Calu3 (cell line): ENCODE measurements at regions not wholly inside any gene's neighbourhood (a gene's known extent, or its start where the extent isn't known, plus 50 kb on each side); places are given as distances from the start of the nearest gene placed in this dataset.

Source experiments
- BruUV-seq: library from RNA; stranded (reverse); fragments of 400-500 nt; replicated peaks from 2 replicates; lab custom pipeline; 2021; lab: Mats Ljungman, UMichigan
- CTCF ChIA-PET: fragments of 300-600 bp; sonication (Branson Sonifier 250); formaldehyde crosslinking; loops from one replicate; lab custom pipeline; 2022; ENCODE audit warnings: antibody characterized with exemption; lab: Charles Lee
- DNase-seq: peaks from one replicate; pipeline ENCODE4 v3.0.0; 2022
- H3K27ac Mint-ChIP-seq: one replicate; pipeline ENCODE4 v1.8.0; 2022; ENCODE audit warnings: mixed read lengths; ENCODE audit not compliant: unreplicated experiment
- H3K27me3 Mint-ChIP-seq: one replicate; pipeline ENCODE4 v1.8.0; 2022; ENCODE audit warnings: mixed read lengths; ENCODE audit not compliant: unreplicated experiment
- H3K36me3 Mint-ChIP-seq: one replicate; pipeline ENCODE4 v1.8.0; 2022; ENCODE audit warnings: mild to moderate bottlenecking, moderate library complexity, mixed read lengths; ENCODE audit not compliant: insufficient read depth, unreplicated experiment
- H3K4me1 Mint-ChIP-seq: one replicate; pipeline ENCODE4 v1.8.0; 2022; ENCODE audit warnings: mild to moderate bottlenecking, low read depth, mixed read lengths; ENCODE audit not compliant: unreplicated experiment
- H3K4me3 Mint-ChIP-seq: one replicate; pipeline ENCODE4 v1.8.0; 2022; ENCODE audit warnings: mild to moderate bottlenecking, low read depth, moderate library complexity, mixed read lengths; ENCODE audit not compliant: unreplicated experiment
- H3K9me3 Mint-ChIP-seq: one replicate; pipeline ENCODE4 v1.8.0; 2022; ENCODE audit warnings: low read depth, mixed read lengths; ENCODE audit not compliant: unreplicated experiment
- CTCF ChIP-seq: fragments of 200-600 bp; IDR thresholded peaks from one replicate; pipeline ENCODE4 v1.8.0; 2022; ENCODE audit warnings: antibody characterized with exemption; ENCODE audit not compliant: unreplicated experiment
- intact Hi-C: fragments of 100-400 bp; cut with micrococcal nuclease; formaldehyde crosslinking; loops from one replicate; pipeline ENCODE4 v1.10.0; 2022; ENCODE audit not compliant: unreplicated experiment

GRCh38 chr2:147382322-147382948, 462.4 kb upstream of the ACVR2A start:
- CTCF ChIA-PET = no interaction called here
- TF ChIP-seq CTCF = no peak
- intact Hi-C loops = no loop called here
- H3K27me3 Mint-ChIP-seq = no peaks in the 10 kb centered on the region
- no peaks in the 10 kb centered on the region for H3K4me1 Mint-ChIP-seq
- DNase-seq = no peak
- H3K36me3 Mint-ChIP-seq = no peaks in the 10 kb centered on the region
- no peak overlapping the region for H3K27ac Mint-ChIP-seq
- no peaks in the 10 kb centered on the region for H3K9me3 Mint-ChIP-seq
- BruUV-seq = no TSS peak
- H3K4me3 Mint-ChIP-seq = no peak overlapping the region

- no peaks in the 10 kb centered on the region for H3K36me3 Mint-ChIP-seq
- BruUV-seq = no TSS peak
- TF ChIP-seq CTCF = no peak
- no peaks in the 10 kb centered on the region for H3K4me1 Mint-ChIP-seq
- no peaks in the 10 kb centered on the region for H3K9me3 Mint-ChIP-seq
- intact Hi-C loops = no loop called here
- H3K4me3 Mint-ChIP-seq = no peak overlapping the region
- H3K27me3 Mint-ChIP-seq = no peaks in the 10 kb centered on the region
- H3K27ac Mint-ChIP-seq = no peak overlapping the region
- DNase-seq = no peak
- CTCF ChIA-PET = no interaction called here
Measured at GRCh38 chr2:147378403-147378802, 466.4 kb upstream of the ACVR2A start.

- no peaks in the 10 kb centered on the region for H3K36me3 Mint-ChIP-seq
- intact Hi-C loops = no loop called here
- H3K4me3 Mint-ChIP-seq = no peak overlapping the region
- no peak for TF ChIP-seq CTCF
- H3K4me1 Mint-ChIP-seq = no peaks in the 10 kb centered on the region
- BruUV-seq = no TSS peak
- no peaks in the 10 kb centered on the region for H3K27me3 Mint-ChIP-seq
- H3K27ac Mint-ChIP-seq = no peak overlapping the region
- H3K9me3 Mint-ChIP-seq = no peaks in the 10 kb centered on the region
- DNase-seq = no peak
- CTCF ChIA-PET = no interaction called here
Measured at GRCh38 chr2:147375073-147375472, 469.8 kb upstream of the ACVR2A start.

DNA sequence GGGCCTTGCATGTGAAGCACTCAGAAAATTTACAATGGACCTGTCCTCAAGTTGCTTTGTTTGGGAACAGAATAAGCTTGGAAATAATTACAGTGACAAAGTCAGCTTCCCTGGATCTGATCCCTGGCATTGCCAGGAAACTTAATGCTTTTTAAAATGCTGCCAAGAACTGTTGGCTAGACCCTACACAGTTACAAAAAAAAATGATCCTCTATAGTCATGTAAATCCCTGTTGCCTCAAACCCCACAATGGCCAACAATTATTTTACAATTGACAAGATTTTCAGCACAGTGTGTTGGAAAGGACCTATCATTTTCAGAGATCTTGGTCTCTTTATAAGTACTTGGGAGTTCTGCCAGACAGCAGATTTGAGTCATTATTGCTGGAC, 470.4 kb upstream of the ACVR2A start:
- BruUV-seq = no TSS peak
- no peak for TF ChIP-seq CTCF
- CTCF ChIA-PET = no interaction called here
- Mint-ChIP-seq H3K4me3 (no peak overlapping the region), H3K27me3 (no peaks in the 10 kb centered on the region), H3K9me3 (no peaks in the 10 kb centered on the region), H3K27ac (no peak overlapping the region), H3K36me3 (no peaks in the 10 kb centered on the region), H3K4me1 (no peaks in the 10 kb centered on the region)
- intact Hi-C loops = no loop called here
- no peak for DNase-seq
